H1 (cell line): ENCODE measurements at regions not wholly inside any gene's neighbourhood (a gene's known extent, or its start where the extent isn't known, plus 50 kb on each side); places are given as distances from the start of the nearest gene placed in this dataset.
A peak's percentile ranks its signal among the peaks of the same experiment; 100 is the strongest.

Experiments used
- CTCF ChIA-PET: fragments of 300-600 bp; sonication (Branson Sonifier 250); formaldehyde crosslinking; loops from one replicate; lab custom pipeline; 2021; ENCODE audit not compliant: partially characterized antibody; lab: Charles Lee
- POLR2A ChIA-PET: fragments of 300-600 bp; sonication (Branson Sonifier 250); formaldehyde crosslinking; loops from one replicate; lab custom pipeline; 2021; ENCODE audit warnings: inconsistent platforms; ENCODE audit not compliant: partially characterized antibody; lab: Charles Lee
- DNase-seq, 2 experiments: peaks; one replicate each; pipeline versions ENCODE4 v3.0.0 to v3.0.0-alpha.2; 2010 to 2022; ENCODE audit warnings: low spot score in 2 of 2, low read depth in 1 of 2, mixed read lengths in 1 of 2
- FAIRE-seq: peaks from 2 replicates; lab custom pipeline; 2011; peaks lifted over from hg19 to GRCh38; lab: Jason Lieb, UNC
- H2AFZ ChIP-seq: 2 replicates; pipeline ENCODE4 v1.8.1; 2012; ENCODE audit warnings: low read length, inconsistent platforms
- H2AK5ac ChIP-seq: 2 replicates; pipeline ENCODE4 v1.6.1; 2013; ENCODE audit warnings: low read depth, low read length
- H2BK120ac ChIP-seq: replicated peaks from 2 replicates; pipeline ENCODE3; 2013; ENCODE audit warnings: low read depth, low read length, inconsistent platforms
- H2BK12ac ChIP-seq: 2 replicates; pipeline ENCODE4 v1.6.1; 2013; ENCODE audit warnings: low read depth, low read length
- H2BK15ac ChIP-seq: 2 replicates; pipeline ENCODE4 v1.6.1; 2013; ENCODE audit warnings: low read length
- H2BK20ac ChIP-seq: 2 replicates; pipeline ENCODE4 v1.6.1; 2013; ENCODE audit warnings: low read length
- H2BK5ac ChIP-seq: 2 replicates; pipeline ENCODE4 v1.6.1; 2013; ENCODE audit warnings: low read depth, low read length
- H3K14ac ChIP-seq: 2 replicates; pipeline ENCODE4 v1.6.1; 2013; ENCODE audit warnings: inconsistent platforms; ENCODE audit not compliant: insufficient read length
- H3K18ac ChIP-seq: 2 replicates; pipeline ENCODE4 v1.6.1; 2013; ENCODE audit warnings: low read length; ENCODE audit errors: extremely low read depth
- H3K23ac ChIP-seq: 2 replicates; pipeline ENCODE4 v1.6.1; 2013; ENCODE audit warnings: inconsistent platforms; ENCODE audit not compliant: insufficient read length
- H3K23me2 ChIP-seq: 2 replicates; pipeline ENCODE4 v1.6.1; 2013; ENCODE audit warnings: low read depth, low read length
- H3K27ac ChIP-seq: 2 replicates; pipeline ENCODE4 v1.6.1; 2011; ENCODE audit warnings: low read depth, low read length, inconsistent platforms
- H3K27me3 ChIP-seq, 4 experiments: replicated peaks in 1 of 4; 1 replicate in 1 of 4; 2 replicates in 3 of 4; pipeline versions ENCODE4 v1.6.1 to v1.8.1; 2011 to 2013; ENCODE audit warnings: low read length in 3 of 4, mild to moderate bottlenecking in 3 of 4, inconsistent platforms in 2 of 4, mixed read lengths in 2 of 4, moderate library complexity in 1 of 4; ENCODE audit not compliant: control insufficient read depth in 3 of 4, insufficient read depth in 3 of 4; ENCODE audit errors: extremely low read depth in 1 of 4
- H3K36me3 ChIP-seq, 4 experiments: 2 replicates each; pipeline versions ENCODE4 v1.6.1 to v1.8.1; 2011 to 2013; ENCODE audit warnings: mild to moderate bottlenecking in 4 of 4, low read length in 3 of 4, moderate library complexity in 2 of 4, control low read depth in 1 of 4, inconsistent platforms in 1 of 4; ENCODE audit not compliant: insufficient read depth in 4 of 4, control insufficient read depth in 2 of 4
- H3K4ac ChIP-seq: replicated peaks from 2 replicates; pipeline ENCODE3; 2013; ENCODE audit warnings: low read length, low read depth, mixed read lengths, inconsistent platforms; ENCODE audit not compliant: insufficient read length
- H3K4me1 ChIP-seq, 4 experiments: replicated peaks in 1 of 4; 1 replicate in 1 of 4; 2 replicates in 3 of 4; pipeline versions ENCODE4 v1.6.1 to v1.8.1; 2011 to 2013; ENCODE audit warnings: low read length in 3 of 4, inconsistent platforms in 2 of 4, mixed read lengths in 1 of 4; ENCODE audit not compliant: insufficient read depth in 4 of 4, control insufficient read depth in 3 of 4
- H3K4me2 ChIP-seq, 2 experiments: 2 replicates each; pipeline versions ENCODE4 v1.6.1 to v1.8.1; 2011 to 2013; ENCODE audit warnings: low read depth in 2 of 2, low read length in 2 of 2, control low read depth in 1 of 2, inconsistent platforms in 1 of 2, mild to moderate bottlenecking in 1 of 2; ENCODE audit not compliant: insufficient read depth in 1 of 2
- H3K4me3 ChIP-seq, 4 experiments: fragments of 200-600, 300-600 bp in 1 of 4; sonication (generic), shearing (Covaris generic), sonication (Bioruptor Twin) in 1 of 4; 2 replicates each; pipeline versions ENCODE4 v1.5.1 to v1.8.1; 2011 to 2016; ENCODE audit warnings: low read length in 4 of 4, low read depth in 3 of 4, control low read depth in 2 of 4, inconsistent platforms in 2 of 4, mild to moderate bottlenecking in 2 of 4, mixed read lengths in 1 of 4, moderate library complexity in 1 of 4; ENCODE audit not compliant: insufficient read depth in 2 of 4; ENCODE audit errors: extremely low read depth in 1 of 4
- H3K56ac ChIP-seq: replicated peaks from 2 replicates; pipeline ENCODE3; 2013; ENCODE audit warnings: low read depth, mild to moderate bottlenecking, mixed read lengths, low read length, inconsistent platforms; ENCODE audit not compliant: insufficient read length
- H3K79me1 ChIP-seq: 2 replicates; pipeline ENCODE4 v1.6.1; 2013; ENCODE audit warnings: low read depth, low read length, control low read depth
- H3K79me2 ChIP-seq, 2 experiments: 2 replicates each; pipeline versions ENCODE4 v1.6.1 to v1.8.1; 2012 to 2013; ENCODE audit warnings: low read length in 2 of 2, mild to moderate bottlenecking in 2 of 2, inconsistent platforms in 1 of 2; ENCODE audit not compliant: insufficient read depth in 2 of 2, control insufficient read depth in 1 of 2
- H3K9ac ChIP-seq, 4 experiments: replicated peaks in 1 of 4; 1 replicate in 1 of 4; 2 replicates in 3 of 4; pipeline versions ENCODE4 v1.6.1 to v1.8.1; 2011 to 2013; ENCODE audit warnings: low read depth in 3 of 4, low read length in 3 of 4, control low read depth in 2 of 4, mild to moderate bottlenecking in 2 of 4, moderate library complexity in 2 of 4, inconsistent platforms in 1 of 4; ENCODE audit errors: extremely low read depth in 1 of 4
- H3K9me3 ChIP-seq, 2 experiments: 2 replicates each; pipeline versions ENCODE4 v1.6.1 to v1.8.1; 2012 to 2013; ENCODE audit warnings: mild to moderate bottlenecking in 2 of 2, moderate library complexity in 2 of 2, control low read depth in 1 of 2, inconsistent platforms in 1 of 2, low read depth in 1 of 2, low read length in 1 of 2, mixed read lengths in 1 of 2; ENCODE audit not compliant: insufficient read depth in 2 of 2
- H4K20me1 ChIP-seq, 2 experiments: replicated peaks in 1 of 2; 2 replicates each; pipeline versions ENCODE3 to v1.8.1; 2011 to 2013; ENCODE audit warnings: inconsistent platforms in 2 of 2, low read length in 2 of 2, mild to moderate bottlenecking in 1 of 2; ENCODE audit not compliant: insufficient read depth in 2 of 2, control insufficient read depth in 1 of 2
- H4K5ac ChIP-seq: 2 replicates; pipeline ENCODE4 v1.6.1; 2013; ENCODE audit warnings: low read length, low read depth, mixed read lengths, inconsistent platforms; ENCODE audit not compliant: insufficient read length
- H4K8ac ChIP-seq: 2 replicates; pipeline ENCODE4 v1.8.0; 2013; ENCODE audit warnings: mild to moderate bottlenecking, moderate library complexity, low read length, inconsistent platforms; ENCODE audit not compliant: insufficient read depth; ENCODE audit errors: extremely low read depth
- H4K91ac ChIP-seq: replicated peaks from 2 replicates; pipeline ENCODE3; 2013; ENCODE audit warnings: low read length, mixed read lengths, inconsistent platforms; ENCODE audit not compliant: insufficient read length
- BRCA1 ChIP-seq: IDR thresholded peaks from 2 replicates; pipeline ENCODE4 v1.6.1; 2012; ENCODE audit warnings: low read depth, low read length, improper control_type of control experiment
- CEBPB ChIP-seq: IDR thresholded peaks from 2 replicates; pipeline ENCODE4 v1.6.1; 2012; ENCODE audit warnings: low read depth, low read length
- CTBP2 ChIP-seq: IDR thresholded peaks from 2 replicates; pipeline ENCODE4 v1.7.0; 2011; ENCODE audit warnings: borderline replicate concordance, mild to moderate bottlenecking, moderate library complexity, mixed read lengths, low read length; ENCODE audit not compliant: insufficient read depth, insufficient read length
- HDAC2 ChIP-seq, 2 experiments: fragments of 300-600 bp in 1 of 2; sonication (generic) in 1 of 2; IDR thresholded peaks; 2 replicates each; pipeline ENCODE4 v1.6.1; 2011 to 2012; ENCODE audit warnings: low read depth in 2 of 2, low read length in 2 of 2, mild to moderate bottlenecking in 2 of 2, moderate library complexity in 2 of 2, borderline replicate concordance in 1 of 2, inconsistent platforms in 1 of 2
- JUND ChIP-seq: IDR thresholded peaks from 2 replicates; pipeline ENCODE4 v1.6.1; 2011; ENCODE audit warnings: mild to moderate bottlenecking, improper control_type of control experiment, low read length
- SAP30 ChIP-seq: fragments of 300-600 bp; sonication (generic); IDR thresholded peaks from 2 replicates; pipeline ENCODE4 v1.7.1; 2012; ENCODE audit warnings: low read length, moderate library complexity, mild to moderate bottlenecking, inconsistent platforms; ENCODE audit not compliant: insufficient read depth, insufficient replicate concordance
- SP1 ChIP-seq: IDR thresholded peaks from 2 replicates; pipeline ENCODE4 v1.6.1; 2011; ENCODE audit warnings: low read depth, low read length
- SRF ChIP-seq: IDR thresholded peaks from 2 replicates; pipeline ENCODE4 v1.6.1; 2011; ENCODE audit warnings: mild to moderate bottlenecking, low read depth, low read length, moderate library complexity
- TAF1 ChIP-seq: IDR thresholded peaks from 2 replicates; pipeline ENCODE4 v1.6.1; 2011; ENCODE audit warnings: mild to moderate bottlenecking, low read depth, low read length
- TCF12 ChIP-seq: IDR thresholded peaks from 2 replicates; pipeline ENCODE4 v1.6.1; 2011; ENCODE audit warnings: low read depth, mild to moderate bottlenecking, low read length
- YY1 ChIP-seq: IDR thresholded peaks from 2 replicates; pipeline ENCODE4 v1.6.1; 2011; ENCODE audit warnings: low read depth, mild to moderate bottlenecking, low read length
- WGBS, 2 experiments: shearing (Covaris generic) in 1 of 2; methylation state at CpG; one replicate each; pipeline versions ENCODE4 v1.1.6 to v1.1.7; 2013 to 2015; ENCODE audit warnings: low lambda C conversion rate in 2 of 2, mixed read lengths in 2 of 2, inconsistent platforms in 1 of 2, low coverage in 1 of 2, missing lambda C conversion rate in 1 of 2; ENCODE audit not compliant: insufficient replicate concordance in 2 of 2, insufficient coverage in 1 of 2, insufficient read length in 1 of 2; ENCODE audit errors: extremely low coverage in 1 of 2, missing lambda C conversion rate in 1 of 2; 5-methylcytosine and 5-hydroxymethylcytosine counted together
- TF ChIP-seq, protein P1 (sequence below): IDR thresholded peaks from 2 replicates; pipeline ENCODE4 v1.6.1; 2011; ENCODE audit warnings: low read length, improper control_type of control experiment

DNA sequence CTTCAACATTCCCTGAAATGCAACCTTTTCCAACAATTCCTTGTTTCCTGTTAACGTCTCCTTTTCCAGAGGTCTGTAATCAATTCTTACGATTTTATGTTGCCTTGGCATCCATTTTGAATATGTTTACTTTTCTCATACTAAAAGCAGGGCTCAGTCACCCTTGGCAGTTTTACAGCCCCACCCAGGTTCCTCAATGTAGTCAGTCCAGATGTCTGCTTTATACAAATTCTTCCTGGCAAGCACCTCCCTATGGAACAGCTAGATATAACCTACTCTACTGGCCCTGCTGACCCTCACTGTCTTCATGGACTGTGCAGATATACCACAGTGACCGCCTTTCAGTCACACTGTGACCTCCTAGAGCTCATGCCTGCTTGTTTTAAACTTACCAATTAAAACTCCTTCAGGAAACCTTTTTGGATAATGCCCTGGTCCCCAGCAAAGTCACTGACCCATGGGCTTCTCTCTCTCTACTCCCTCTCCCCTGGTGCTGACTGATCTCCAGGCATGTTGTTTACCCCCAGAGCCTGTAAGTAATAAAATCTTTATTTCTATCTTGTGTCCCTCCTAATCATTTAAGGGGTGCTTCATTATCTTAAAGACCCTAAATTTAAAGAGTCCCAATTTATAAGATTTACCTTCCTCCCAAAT is 147.1 kb upstream of the STEAP1 start:
- Histone ChIP-seq H3K4me1 (peaks cover 0 to 3% (median 1%) of the 10 kb centered on the region in 4 experiments; a peak in 2 of 7 replicates), H2BK15ac (no peak overlapping the region), H3K36me3 (no peaks in the 10 kb centered on the region), H2BK5ac (peak overlapping the region; percentile 85; the same call in 1 of the 2 replicates), H3K27ac (no peak overlapping the region), H3K9ac (no peak overlapping the region), H2AK5ac (no peak overlapping the region), H3K27me3 (no peaks in the 10 kb centered on the region), H3K23ac (no peak overlapping the region), H2BK20ac (no peak overlapping the region), H3K4me2 (no peak overlapping the region; a peak in 1 of 4 replicates), H4K91ac (peak overlapping the region; percentile 99), H3K4ac (peak overlapping the region; percentile 38), H2BK12ac (0 out of 2 replicates have a peak overlapping the region, but pooled peaks have one; percentile 80), H3K14ac (no peak overlapping the region), H2AFZ (peak overlapping the region; percentile 26; the same call in 1 of the 2 replicates), H4K5ac (peak overlapping the region; percentile 91), H3K56ac (no peak overlapping the region), H4K8ac (no peak overlapping the region), H3K4me3 (peak overlapping the region in 1 of 4 experiments; percentile 21; a peak in 1 of 8 replicates), H3K9me3 (no peaks in the 10 kb centered on the region), H4K20me1 (no peaks in the 10 kb centered on the region), H3K79me2 (no peaks in the 10 kb centered on the region), H2BK120ac (peak overlapping the region; percentile 95), H3K79me1 (no peaks in the 10 kb centered on the region), H3K18ac (peak overlapping the region; percentile 84), H3K23me2 (no peaks in the 10 kb centered on the region)
- CTCF ChIA-PET: no interaction called here
- DNase-seq (no peak), FAIRE-seq (no peak)
- POLR2A ChIA-PET: no interaction called here
- 76% methylated on average over 3 of the region's 3 CpGs; no CpG with 5 or more reads in 1 of the 2 experiments for WGBS, 2 experiments
- TF ChIP-seq JUND: no peak
- TF ChIP-seq SP1: no peak
- TF ChIP-seq SRF: no peak
- TF ChIP-seq TCF12: no peak
- TF ChIP-seq, protein P1, sequence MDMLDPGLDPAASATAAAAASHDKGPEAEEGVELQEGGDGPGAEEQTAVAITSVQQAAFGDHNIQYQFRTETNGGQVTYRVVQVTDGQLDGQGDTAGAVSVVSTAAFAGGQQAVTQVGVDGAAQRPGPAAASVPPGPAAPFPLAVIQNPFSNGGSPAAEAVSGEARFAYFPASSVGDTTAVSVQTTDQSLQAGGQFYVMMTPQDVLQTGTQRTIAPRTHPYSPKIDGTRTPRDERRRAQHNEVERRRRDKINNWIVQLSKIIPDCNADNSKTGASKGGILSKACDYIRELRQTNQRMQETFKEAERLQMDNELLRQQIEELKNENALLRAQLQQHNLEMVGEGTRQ: no peak
- TF ChIP-seq BRCA1: no peak
- no peak for TF ChIP-seq CTBP2
- no peak for TF ChIP-seq YY1
- TF ChIP-seq SAP30: no peak
- no peak for TF ChIP-seq TAF1
- no peak for TF ChIP-seq CEBPB
- TF ChIP-seq HDAC2 (IDR thresholded peaks at IDR 0.05; ENCODE audit: borderline replicate concordance in 1 of 2, low read depth in 2 of 2, low read length in 2 of 2): no peak
